Right lobe of liver (tissue), 6 donors: ENCODE measurements at regions not wholly inside any gene's neighbourhood (a gene's known extent, or its start where the extent isn't known, plus 50 kb on each side); places are given as distances from the start of the nearest gene placed in this dataset.

Experiments
- ATAC-seq, 4 donors: fragments of 200-7000 bp; cut with Tn5 transposase; one replicate each; pipeline ENCODE4 v1.9.1; 2020; ENCODE audit warnings: mild to moderate bottlenecking in 4 of 4, moderate library complexity in 4 of 4
- DNase-seq, 3 donors: peaks; one replicate each; pipeline ENCODE4 v3.0.0-alpha.2; 2020
- H3K27ac ChIP-seq, 3 donors: fragments of 200-600 bp; one replicate each; pipeline ENCODE4 v1.8.0; 2022
- H3K27me3 ChIP-seq, 2 donors: fragments of 200-600 bp; one replicate each; pipeline ENCODE4 v1.8.0; 2022
- H3K36me3 ChIP-seq, 4 donors: fragments of 200-600 bp; sonication (generic) in 1 of 4; one replicate each; pipeline versions ENCODE4 v1.5.1 to v1.8.0; 2017 to 2022; ENCODE audit warnings: control low read depth in 1 of 4
- H3K4me1 ChIP-seq, 4 donors: fragments of 200-600 bp; sonication (generic) in 1 of 4; one replicate each; pipeline versions ENCODE4 v1.5.1 to v1.8.0; 2017 to 2022; ENCODE audit warnings: control low read depth in 1 of 4
- H3K4me3 ChIP-seq, 3 donors: fragments of 200-600 bp; one replicate each; pipeline ENCODE4 v1.8.0; 2022
- H3K9me3 ChIP-seq, 4 donors: fragments of 200-600 bp; sonication (generic) in 1 of 4; one replicate each; pipeline versions ENCODE4 v1.5.1 to v1.8.0; 2017 to 2022; ENCODE audit warnings: control low read depth in 1 of 4
- CTCF ChIP-seq, 4 donors: fragments of 200-600 bp in 3 of 4; fragments of 450-650 bp in 1 of 4; IDR thresholded peaks; one replicate each; pipeline versions ENCODE4 v1.5.1 to v1.8.0; 2016 to 2022; ENCODE audit warnings: antibody characterized with exemption in 4 of 4, mild to moderate bottlenecking in 2 of 4
- POLR2A ChIP-seq: fragments of 450-650 bp; IDR thresholded peaks from one replicate; pipeline ENCODE4 v1.6.1; 2017; ENCODE audit warnings: antibody characterized with exemption, mild to moderate bottlenecking
- WGBS: methylation state at CpG from one replicate; pipeline ENCODE4 v1.1.6; 2018; ENCODE audit warnings: low coverage, low lambda C conversion rate; ENCODE audit not compliant: insufficient coverage; ENCODE audit errors: missing lambda C conversion rate; 5-methylcytosine and 5-hydroxymethylcytosine counted together
- intact Hi-C, 2 donors: fragments of 100-400 bp; cut with DNase I; formaldehyde crosslinking; loops; one replicate each; pipeline versions ENCODE4 v1.11.2 to v1.14.1; 2022
- donor health status: DM: no; HTN: yes; CAD: no.
- donor health status: DM: no; HTN: no; CAD: no.
- donor health status: DM: no; HTN: no; CAD: no.
- donor health status: DM: no; HTN: yes; CAD: no.
- donor health status: DM: no; HTN: yes; CAD: no.

GRCh38 chr11:113568566-113568965, 93.4 kb upstream of the DRD2 start:
- 45% methylated on average over 1 of the region's 4 CpGs for WGBS
- DNase-seq = no peak

GRCh38 chr11:113567867-113568544, 92.8 kb upstream of the DRD2 start:
- Histone ChIP-seq H3K4me1 (no peaks in the 10 kb centered on the region), H3K27ac (no peak overlapping the region), H3K9me3 (no peaks in the 10 kb centered on the region), H3K4me3 (no peak overlapping the region), H3K27me3 (no peaks in the 10 kb centered on the region), H3K36me3 (no peaks in the 10 kb centered on the region)
- ATAC-seq (no peak), DNase-seq (no peak)
- intact Hi-C loops = no loop called here
- no peak for TF ChIP-seq POLR2A
- TF ChIP-seq CTCF (IDR thresholded peaks at IDR 0.05) = no peak
- 50% methylated on average over 9 of the region's 11 CpGs for WGBS

More at GRCh38 chr11:113568566-113568965, 93.4 kb upstream of the DRD2 start:
- Histone ChIP-seq H3K27me3 (no peaks in the 10 kb centered on the region), H3K36me3 (no peaks in the 10 kb centered on the region), H3K4me3 (no peak overlapping the region), H3K9me3 (no peaks in the 10 kb centered on the region), H3K27ac (no peak overlapping the region), H3K4me1 (no peaks in the 10 kb centered on the region)
- no peak for TF ChIP-seq CTCF (IDR thresholded peaks at IDR 0.05)
- TF ChIP-seq POLR2A = no peak
- no peak for ATAC-seq
- intact Hi-C loops = no loop called here

DNA sequence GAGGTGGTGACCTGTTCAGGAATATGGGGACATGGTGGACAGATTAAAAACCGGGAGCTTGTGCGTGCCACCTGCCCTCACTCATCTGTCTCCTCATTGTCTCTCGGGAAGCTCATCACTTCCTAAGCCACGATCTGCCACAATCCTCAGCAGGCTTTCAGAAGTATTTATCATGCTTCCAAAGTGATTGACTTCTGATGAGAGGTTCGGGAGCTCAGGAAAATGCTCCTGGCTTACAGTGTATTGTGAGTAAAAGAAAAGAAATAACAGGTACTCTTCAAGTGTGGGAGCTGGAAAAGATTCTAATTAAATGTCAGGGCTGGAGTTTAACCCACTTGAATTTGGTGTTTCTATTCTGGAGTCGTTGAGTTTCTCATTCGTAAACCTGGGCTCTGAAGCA, 91.9 kb upstream of the DRD2 start:
- H3K9me3 ChIP-seq = no peaks in the 10 kb centered on the region
- DNase-seq = no peak
- TF ChIP-seq POLR2A = no peak
- no peaks in the 10 kb centered on the region for H3K27me3 ChIP-seq
- no peaks in the 10 kb centered on the region for H3K36me3 ChIP-seq
- 44% methylated on average over 5 of the region's 7 CpGs for WGBS
- H3K27ac ChIP-seq = no peak overlapping the region
- intact Hi-C loops = no loop called here
- no peak for ATAC-seq
- no peak overlapping the region for H3K4me3 ChIP-seq
- no peaks in the 10 kb centered on the region for H3K4me1 ChIP-seq

DNA sequence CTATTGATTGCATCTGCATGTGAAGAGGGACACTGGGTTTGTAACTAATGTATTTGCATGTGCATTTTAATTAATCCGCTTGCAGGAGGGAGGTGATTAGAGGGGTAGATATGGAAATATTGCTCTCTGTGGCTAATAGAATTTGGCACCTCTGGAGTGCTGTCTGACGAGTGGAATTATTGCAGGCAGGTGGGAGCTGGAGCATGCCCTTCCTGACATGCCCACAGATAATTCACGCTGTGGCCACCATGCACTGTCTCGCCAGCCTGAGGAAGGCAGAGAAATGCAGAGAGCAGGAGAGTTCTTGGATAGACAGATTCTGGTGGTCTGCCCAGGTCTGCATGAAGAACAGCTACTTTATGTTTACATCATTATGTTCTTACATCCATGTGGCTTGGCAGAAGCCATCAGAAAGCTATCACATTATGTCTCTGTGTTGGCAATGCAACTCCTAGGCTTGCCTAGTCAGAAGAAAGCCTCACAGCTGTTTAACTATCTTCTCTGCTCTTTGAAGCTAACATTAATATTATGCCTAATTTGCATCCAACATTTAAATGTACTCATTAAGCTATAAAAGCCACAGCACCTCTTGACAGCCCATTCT, 89.4 kb upstream of the DRD2 start:
- no peak for TF ChIP-seq POLR2A
- no peak for TF ChIP-seq CTCF (IDR thresholded peaks at IDR 0.05)
- DNase-seq (no peak), ATAC-seq (no peak)
- H3K9me3 ChIP-seq = no peaks in the 10 kb centered on the region
- no peaks in the 10 kb centered on the region for H3K4me1 ChIP-seq
- H3K27ac ChIP-seq = no peak overlapping the region
- no peak overlapping the region for H3K4me3 ChIP-seq
- intact Hi-C loops = no loop called here
- no peaks in the 10 kb centered on the region for H3K36me3 ChIP-seq
- no peaks in the 10 kb centered on the region for H3K27me3 ChIP-seq
- WGBS = 50% methylated on average over 4 of the region's 4 CpGs

DNA sequence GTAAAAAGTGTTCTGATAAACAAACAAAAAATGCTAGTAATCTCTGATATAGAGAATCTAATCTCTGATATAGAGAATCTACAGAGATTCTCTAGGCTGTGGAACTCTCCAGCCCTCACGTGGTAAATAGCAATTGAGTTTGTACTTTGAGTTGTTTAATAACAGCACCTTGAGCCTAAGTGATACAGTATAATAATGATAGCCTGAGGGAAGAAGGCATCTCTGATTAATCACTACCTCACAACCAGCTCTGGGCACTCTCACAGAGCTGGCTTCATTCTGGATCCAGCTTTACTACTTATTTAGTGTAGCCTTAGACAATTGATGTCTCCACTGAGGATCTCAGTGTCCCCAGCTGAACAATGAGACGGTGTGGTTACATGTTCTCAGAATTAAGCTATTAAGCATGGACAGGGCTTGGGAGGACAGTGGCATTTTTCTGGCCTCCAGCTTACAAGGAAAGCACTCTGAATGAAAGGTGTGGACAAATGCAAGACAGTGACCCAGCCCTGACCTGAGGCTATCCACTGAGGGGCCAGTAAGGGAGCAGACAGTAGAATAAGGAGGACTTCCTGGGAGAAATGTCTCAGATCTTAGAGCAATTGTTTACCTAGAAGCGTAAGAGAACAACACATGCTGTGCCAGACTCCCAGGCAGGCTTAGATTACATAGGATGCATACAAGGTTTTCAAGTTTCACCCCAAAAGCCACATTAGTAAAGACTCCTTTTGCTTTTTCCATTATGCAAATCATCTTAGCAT, 88.7 kb upstream of the DRD2 start:
- Histone ChIP-seq H3K9me3 (no peaks in the 10 kb centered on the region), H3K36me3 (no peaks in the 10 kb centered on the region), H3K4me3 (no peak overlapping the region), H3K27me3 (no peaks in the 10 kb centered on the region), H3K4me1 (no peaks in the 10 kb centered on the region), H3K27ac (no peak overlapping the region)
- TF ChIP-seq CTCF (IDR thresholded peaks at IDR 0.05) (no peak), POLR2A (no peak)
- intact Hi-C loops = no loop called here
- 41% methylated on average over 3 of the region's 3 CpGs for WGBS
- DNase-seq (no peak), ATAC-seq (no peak)
